SK-N-SH (cell line): ENCODE measurements at regions not wholly inside any gene's neighbourhood (a gene's known extent, or its start where the extent isn't known, plus 50 kb on each side); places are given as distances from the start of the nearest gene placed in this dataset.

Experiments
- CTCF ChIA-PET: fragments of 300-600, 350-600 bp; formaldehyde crosslinking; extraction: SDS; loops from one replicate; lab custom pipeline; 2021; lab: Yijun Ruan, JAX
- POLR2A ChIA-PET: fragments of 350-600 bp; sonication (Branson Sonifier 250); formaldehyde crosslinking; extraction: SDS; loops from one replicate; lab custom pipeline; 2020; ENCODE audit warnings: antibody characterized with exemption, inconsistent platforms; lab: Yijun Ruan, JAX
- DNase-seq: peaks from one replicate; pipeline ENCODE4 v3.0.0; 2012
- H2AFZ ChIP-seq: fragments of 200-600 bp; sonication (generic); 2 replicates; pipeline ENCODE4 v1.8.1; 2016; ENCODE audit warnings: antibody characterized with exemption, mild to moderate bottlenecking, low read depth
- H3F3A ChIP-seq: fragments of 200-600 bp; sonication (generic); replicated peaks from 2 replicates; pipeline ENCODE3; 2016; ENCODE audit warnings: antibody characterized with exemption, mild to moderate bottlenecking; ENCODE audit not compliant: insufficient read depth
- H3K27ac ChIP-seq, 2 experiments: fragments of 200-500 bp in 1 of 2; fragments of 200-600 bp in 1 of 2; sonication (Bioruptor generic) in 1 of 2; sonication (generic), shearing (Covaris generic) in 1 of 2; 2 replicates each; pipeline versions ENCODE4 v1.5.1 to v1.6.1; 2014 to 2016; ENCODE audit warnings: low read depth in 2 of 2, inconsistent platforms in 1 of 2, low read length in 1 of 2, mild to moderate bottlenecking in 1 of 2, mixed read lengths in 1 of 2
- H3K27me3 ChIP-seq: fragments of 200-600 bp; sonication (generic), shearing (Covaris generic); 2 replicates; pipeline ENCODE4 v1.6.1; 2016; ENCODE audit warnings: mixed run types; ENCODE audit not compliant: insufficient read depth
- H3K36me3 ChIP-seq, 2 experiments: fragments of 200-500 bp in 1 of 2; fragments of 200-600 bp in 1 of 2; sonication (Bioruptor generic) in 1 of 2; sonication (generic) in 1 of 2; replicated peaks in 1 of 2; 2 replicates each; pipeline versions ENCODE3 to v1.5.1; 2014 to 2016; ENCODE audit warnings: low read length in 1 of 2, mild to moderate bottlenecking in 1 of 2; ENCODE audit not compliant: insufficient read depth in 2 of 2, control insufficient read depth in 1 of 2
- H3K4me1 ChIP-seq, 2 experiments: fragments of 200-500 bp in 1 of 2; fragments of 200-600 bp in 1 of 2; sonication (Bioruptor generic) in 1 of 2; sonication (generic), shearing (Covaris generic) in 1 of 2; 2 replicates each; pipeline versions ENCODE4 v1.5.1 to v1.6.1; 2014 to 2016; ENCODE audit warnings: low read depth in 1 of 2, low read length in 1 of 2, mixed run types in 1 of 2; ENCODE audit not compliant: insufficient read depth in 2 of 2, control insufficient read depth in 1 of 2
- H3K4me2 ChIP-seq: fragments of 200-600 bp; sonication (generic), shearing (Covaris generic); 2 replicates; pipeline ENCODE4 v1.6.1; 2017; ENCODE audit warnings: mixed run types
- H3K4me3 ChIP-seq, 2 experiments: fragments of 200-500 bp in 1 of 2; fragments of 200-600 bp in 1 of 2; sonication (Bioruptor generic) in 1 of 2; sonication (generic), shearing (Covaris generic) in 1 of 2; 2 replicates each; pipeline versions ENCODE4 v1.5.1 to v1.8.1; 2014 to 2016; ENCODE audit warnings: low read depth in 2 of 2, inconsistent platforms in 1 of 2, low read length in 1 of 2, mild to moderate bottlenecking in 1 of 2, mixed read lengths in 1 of 2, moderate library complexity in 1 of 2
- H3K79me2 ChIP-seq: fragments of 200-600 bp; sonication (generic); 2 replicates; pipeline ENCODE4 v1.8.1; 2017; ENCODE audit warnings: mild to moderate bottlenecking; ENCODE audit not compliant: insufficient read depth
- H3K9ac ChIP-seq: fragments of 200-600 bp; sonication (generic); 2 replicates; pipeline ENCODE4 v1.6.1; 2017; ENCODE audit warnings: mixed run types
- H3K9me2 ChIP-seq: fragments of 200-600 bp; sonication (generic); 2 replicates; pipeline ENCODE4 v1.6.1; 2017; ENCODE audit warnings: mixed run types
- H3K9me3 ChIP-seq: fragments of 200-600 bp; sonication (generic); 2 replicates; pipeline ENCODE4 v1.6.1; 2017; ENCODE audit warnings: mixed run types, mild to moderate bottlenecking, moderate library complexity
- H4K20me1 ChIP-seq: fragments of 200-600 bp; sonication (generic); 2 replicates; pipeline ENCODE4 v1.6.1; 2017; ENCODE audit warnings: mild to moderate bottlenecking, mixed run types; ENCODE audit not compliant: insufficient read depth
- EP300 ChIP-seq, 2 experiments: IDR thresholded peaks; 2 replicates each; pipeline versions ENCODE4 v1.4.0 to v1.6.1; 2012; ENCODE audit warnings: borderline replicate concordance in 1 of 2, low read depth in 1 of 2, low read length in 1 of 2
- FOXJ3 ChIP-seq: sonication (generic); formaldehyde crosslinking; IDR thresholded peaks from 2 replicates; pipeline ENCODE4 v1.5.1; 2020; ENCODE audit warnings: mild to moderate bottlenecking, missing genetic modification reagents
- FOXM1 ChIP-seq: IDR thresholded peaks from 2 replicates; pipeline ENCODE4 v1.4.0; 2012; ENCODE audit warnings: low read depth, mild to moderate bottlenecking
- GABPA ChIP-seq: IDR thresholded peaks from 2 replicates; pipeline ENCODE4 v1.4.0; 2012; ENCODE audit warnings: low read depth, mild to moderate bottlenecking
- MEF2A ChIP-seq: IDR thresholded peaks from 2 replicates; pipeline ENCODE4 v1.4.0; 2012; ENCODE audit warnings: low read depth, borderline replicate concordance
- MXI1 ChIP-seq: IDR thresholded peaks from 2 replicates; pipeline ENCODE4 v1.6.1; 2012; ENCODE audit warnings: mild to moderate bottlenecking, low read depth, low read length, improper control_type of control experiment
- NFIC ChIP-seq: IDR thresholded peaks from 2 replicates; pipeline ENCODE4 v1.4.0; 2012; ENCODE audit warnings: borderline replicate concordance
- NRF1 ChIP-seq: IDR thresholded peaks from 2 replicates; pipeline ENCODE4 v1.6.1; 2012; ENCODE audit warnings: low read depth, mild to moderate bottlenecking, low read length
- POLR2AphosphoS5 ChIP-seq: IDR thresholded peaks from 2 replicates; pipeline ENCODE4 v1.6.1; 2012; ENCODE audit warnings: low read depth, low read length
- RAD21 ChIP-seq: IDR thresholded peaks from 2 replicates; pipeline ENCODE4 v1.6.1; 2012; ENCODE audit warnings: mild to moderate bottlenecking, low read length
- RCOR1 ChIP-seq: fragments of 150-350 bp; IDR thresholded peaks from 2 replicates; pipeline ENCODE4 v1.6.1; 2017; ENCODE audit warnings: antibody characterized with exemption, low read length
- RFX5 ChIP-seq: IDR thresholded peaks from 2 replicates; pipeline ENCODE4 v1.6.1; 2012; ENCODE audit warnings: mild to moderate bottlenecking, improper control_type of control experiment, low read length
- SIN3A ChIP-seq: IDR thresholded peaks from 2 replicates; pipeline ENCODE4 v1.6.1; 2012; ENCODE audit warnings: low read depth, mild to moderate bottlenecking, low read length, moderate library complexity, borderline replicate concordance
- SMC3 ChIP-seq: IDR thresholded peaks from 2 replicates; pipeline ENCODE4 v1.6.1; 2012; ENCODE audit warnings: low read depth, low read length, improper control_type of control experiment
- TCF12 ChIP-seq: IDR thresholded peaks from 2 replicates; pipeline ENCODE4 v1.4.0; 2012
- TEAD4 ChIP-seq: IDR thresholded peaks from 2 replicates; pipeline ENCODE4 v1.4.0; 2012; ENCODE audit warnings: mild to moderate bottlenecking, borderline replicate concordance; ENCODE audit not compliant: insufficient read depth
- USF2 ChIP-seq: fragments of 150-350 bp; IDR thresholded peaks from 2 replicates; pipeline ENCODE4 v1.6.1; 2017; ENCODE audit warnings: antibody characterized with exemption, low read length, low read depth, borderline replicate concordance
- ZBTB33 ChIP-seq: IDR thresholded peaks from 2 replicates; pipeline ENCODE4 v1.4.0; 2012; ENCODE audit warnings: low read depth, borderline replicate concordance
- WGBS: methylation state at CpG from one replicate; pipeline ENCODE4 v1.1.6; 2017; ENCODE audit warnings: low lambda C conversion rate; 5-methylcytosine and 5-hydroxymethylcytosine counted together
- TF ChIP-seq, protein P1 (sequence below): IDR thresholded peaks from 2 replicates; pipeline ENCODE4; 2012

GRCh38 chr21:25296252-25296651 lies 311.0 kb downstream of the MRPL39 start:
- H3K4me2 ChIP-seq = no peak overlapping the region

More at GRCh38 chr21:25296252-25296651, 311.0 kb downstream of the MRPL39 start:
- DNase-seq = no peak
- Histone ChIP-seq H3K27me3 (no peaks in the 10 kb centered on the region), H3K9ac (no peak overlapping the region), H3F3A (no peaks in the 10 kb centered on the region), H2AFZ (peak overlapping the region; percentile 26; the same call in 1 of the 2 replicates), H3K4me1 (no peaks in the 10 kb centered on the region), H3K4me3 (no peak overlapping the region), H3K9me2 (no peaks in the 10 kb centered on the region), H4K20me1 (no peaks in the 10 kb centered on the region), H3K79me2 (no peaks in the 10 kb centered on the region), H3K9me3 (no peaks in the 10 kb centered on the region), H3K27ac (no peak overlapping the region), H3K36me3 (no peaks in the 10 kb centered on the region)
- no peak for TF ChIP-seq FOXM1
- TF ChIP-seq RAD21 = no peak
- TF ChIP-seq GABPA = no peak
- no peak for TF ChIP-seq RFX5
- no peak for TF ChIP-seq TCF12
- no peak for TF ChIP-seq FOXJ3 (CRISPR knock-in tag)
- TF ChIP-seq MEF2A = no peak
- TF ChIP-seq NRF1 = no peak
- no peak for TF ChIP-seq ZBTB33
- TF ChIP-seq NFIC = no peak
- TF ChIP-seq MXI1 = no peak
- TF ChIP-seq SMC3 = no peak
- TF ChIP-seq USF2 = no peak
- no peak for TF ChIP-seq POLR2AphosphoS5
- TF ChIP-seq, protein P1, sequence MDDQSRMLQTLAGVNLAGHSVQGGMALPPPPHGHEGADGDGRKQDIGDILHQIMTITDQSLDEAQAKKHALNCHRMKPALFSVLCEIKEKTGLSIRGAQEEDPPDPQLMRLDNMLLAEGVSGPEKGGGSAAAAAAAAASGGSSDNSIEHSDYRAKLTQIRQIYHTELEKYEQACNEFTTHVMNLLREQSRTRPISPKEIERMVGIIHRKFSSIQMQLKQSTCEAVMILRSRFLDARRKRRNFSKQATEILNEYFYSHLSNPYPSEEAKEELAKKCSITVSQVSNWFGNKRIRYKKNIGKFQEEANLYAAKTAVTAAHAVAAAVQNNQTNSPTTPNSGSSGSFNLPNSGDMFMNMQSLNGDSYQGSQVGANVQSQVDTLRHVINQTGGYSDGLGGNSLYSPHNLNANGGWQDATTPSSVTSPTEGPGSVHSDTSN = no peak
- TF ChIP-seq SIN3A = no peak
- no peak for TF ChIP-seq TEAD4
- TF ChIP-seq RCOR1 = no peak
- no peak for TF ChIP-seq EP300 (IDR thresholded peaks at IDR 0.05; ENCODE audit: borderline replicate concordance in 1 of 2, low read depth in 1 of 2, low read length in 1 of 2)
- CTCF ChIA-PET = interaction anchor here (0.9 kb wide), 1 partner anchor 15 kb away, joined by 3 read pairs; no protein-coding TSS in a partner anchor
- 83% methylated on average over 5 of the region's 5 CpGs for WGBS
- POLR2A ChIA-PET = no interaction called here
